Lower leg skin (tissue), 3 donors: ENCODE measurements at regions not wholly inside any gene's neighbourhood (a gene's known extent, or its start where the extent isn't known, plus 50 kb on each side); places are given as distances from the start of the nearest gene placed in this dataset.

Experiments
- POLR2A ChIP-seq, 2 donors: fragments of 450-650 bp; IDR thresholded peaks; one replicate each; pipeline ENCODE4 v1.6.1; 2016 to 2017; ENCODE audit warnings: antibody characterized with exemption in 2 of 2, mild to moderate bottlenecking in 1 of 2, moderate library complexity in 1 of 2
- TF ChIP-seq, protein P1 (sequence below), 3 donors: fragments of 450-650 bp; IDR thresholded peaks; one replicate each; pipeline ENCODE4 v1.5.1; 2016; ENCODE audit warnings: antibody characterized with exemption in 3 of 3, mild to moderate bottlenecking in 3 of 3, moderate library complexity in 2 of 3

DNA sequence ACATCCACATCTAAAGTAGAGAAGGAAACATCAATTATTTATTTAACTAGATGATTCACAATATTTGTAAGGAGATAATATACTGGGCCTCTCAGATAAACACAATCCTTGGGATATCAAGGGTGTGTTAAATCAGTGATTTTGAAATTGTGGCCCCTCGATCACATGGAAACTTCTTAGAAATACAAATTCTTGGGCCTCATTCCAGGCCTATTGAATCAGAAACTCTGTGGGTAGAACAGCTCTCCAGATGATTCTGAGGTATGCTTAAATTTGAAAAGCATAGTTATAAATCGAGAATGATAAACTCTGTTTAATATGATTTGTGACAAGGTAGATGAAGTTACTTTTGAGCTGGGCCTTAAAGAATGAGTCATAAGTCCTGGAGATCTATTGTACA, 64.3 kb upstream of the GPR174 start:
- TF ChIP-seq, protein P1, sequence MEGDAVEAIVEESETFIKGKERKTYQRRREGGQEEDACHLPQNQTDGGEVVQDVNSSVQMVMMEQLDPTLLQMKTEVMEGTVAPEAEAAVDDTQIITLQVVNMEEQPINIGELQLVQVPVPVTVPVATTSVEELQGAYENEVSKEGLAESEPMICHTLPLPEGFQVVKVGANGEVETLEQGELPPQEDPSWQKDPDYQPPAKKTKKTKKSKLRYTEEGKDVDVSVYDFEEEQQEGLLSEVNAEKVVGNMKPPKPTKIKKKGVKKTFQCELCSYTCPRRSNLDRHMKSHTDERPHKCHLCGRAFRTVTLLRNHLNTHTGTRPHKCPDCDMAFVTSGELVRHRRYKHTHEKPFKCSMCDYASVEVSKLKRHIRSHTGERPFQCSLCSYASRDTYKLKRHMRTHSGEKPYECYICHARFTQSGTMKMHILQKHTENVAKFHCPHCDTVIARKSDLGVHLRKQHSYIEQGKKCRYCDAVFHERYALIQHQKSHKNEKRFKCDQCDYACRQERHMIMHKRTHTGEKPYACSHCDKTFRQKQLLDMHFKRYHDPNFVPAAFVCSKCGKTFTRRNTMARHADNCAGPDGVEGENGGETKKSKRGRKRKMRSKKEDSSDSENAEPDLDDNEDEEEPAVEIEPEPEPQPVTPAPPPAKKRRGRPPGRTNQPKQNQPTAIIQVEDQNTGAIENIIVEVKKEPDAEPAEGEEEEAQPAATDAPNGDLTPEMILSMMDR (IDR thresholded peaks at IDR 0.05), result no peak
- TF ChIP-seq POLR2A (IDR thresholded peaks at IDR 0.05), result no peak
